Esophagus muscularis mucosa (tissue), 3 donors: ENCODE measurements at regions not wholly inside any gene's neighbourhood (a gene's known extent, or its start where the extent isn't known, plus 50 kb on each side); places are given as distances from the start of the nearest gene placed in this dataset.

Experiments used
- CTCF ChIP-seq, 3 experiments: fragments of 200-600 bp in 2 of 3; fragments of 450-650 bp in 1 of 3; sonication (generic) in 2 of 3; IDR thresholded peaks; one replicate each; pipeline ENCODE4 v1.5.1; 2017 to 2019; ENCODE audit warnings: antibody characterized with exemption in 3 of 3, mild to moderate bottlenecking in 2 of 3, moderate library complexity in 1 of 3
- POLR2AphosphoS5 ChIP-seq, 2 donors: sonication (generic); formaldehyde crosslinking; IDR thresholded peaks; one replicate each; pipeline ENCODE4 v1.6.1; 2017; ENCODE audit warnings: antibody characterized with exemption in 2 of 2

GRCh38 chrX:128165884-128166408 is 113.7 kb upstream of the ACTRT1 start:
- no peak for TF ChIP-seq POLR2AphosphoS5 (IDR thresholded peaks at IDR 0.05)
- no peak for TF ChIP-seq CTCF (IDR thresholded peaks at IDR 0.05)
